ENCODE measurements at regions not wholly inside any gene's neighbourhood (a gene's known extent, or its start where the extent isn't known, plus 50 kb on each side); places are given as distances from the start of the nearest gene placed in this dataset.
A peak's percentile ranks its signal among the peaks of the same experiment; 100 is the strongest.

DNA sequence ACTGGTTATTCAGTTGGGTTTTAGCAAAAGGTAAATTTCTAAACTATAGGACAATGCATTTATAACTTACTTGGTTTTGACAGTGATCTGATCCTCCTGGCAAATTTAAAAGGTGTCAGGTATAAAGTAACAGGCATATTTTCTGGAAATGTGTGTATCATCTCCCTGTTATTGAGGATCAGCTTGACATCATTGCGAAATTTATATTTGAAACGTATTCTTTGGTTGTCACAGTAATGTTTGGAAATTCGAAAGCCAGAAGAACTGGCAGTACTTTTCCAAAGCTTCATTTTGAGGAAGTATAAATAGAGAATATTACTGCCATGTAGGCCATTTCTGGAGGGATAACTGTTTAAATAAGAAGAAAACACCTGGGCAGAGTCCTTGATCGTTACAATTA, 422.2 kb upstream of the NRXN1 start:
- Histone ChIP-seq H3K27ac (no peak overlapping the region), H3K9me3 (peaks cover 0 to 2% of the 10 kb centered on the region in 2 donors), H3K27me3 (no peaks in the 10 kb centered on the region), H3K4me3 (no peak overlapping the region), H3K36me3 (no peaks in the 10 kb centered on the region), H3K4me1 (no peaks in the 10 kb centered on the region)
- intact Hi-C loops (cut with DNase I): no loop called here
- DNase-seq (no peak), ATAC-seq (no peak)
- TF ChIP-seq, protein P1, sequence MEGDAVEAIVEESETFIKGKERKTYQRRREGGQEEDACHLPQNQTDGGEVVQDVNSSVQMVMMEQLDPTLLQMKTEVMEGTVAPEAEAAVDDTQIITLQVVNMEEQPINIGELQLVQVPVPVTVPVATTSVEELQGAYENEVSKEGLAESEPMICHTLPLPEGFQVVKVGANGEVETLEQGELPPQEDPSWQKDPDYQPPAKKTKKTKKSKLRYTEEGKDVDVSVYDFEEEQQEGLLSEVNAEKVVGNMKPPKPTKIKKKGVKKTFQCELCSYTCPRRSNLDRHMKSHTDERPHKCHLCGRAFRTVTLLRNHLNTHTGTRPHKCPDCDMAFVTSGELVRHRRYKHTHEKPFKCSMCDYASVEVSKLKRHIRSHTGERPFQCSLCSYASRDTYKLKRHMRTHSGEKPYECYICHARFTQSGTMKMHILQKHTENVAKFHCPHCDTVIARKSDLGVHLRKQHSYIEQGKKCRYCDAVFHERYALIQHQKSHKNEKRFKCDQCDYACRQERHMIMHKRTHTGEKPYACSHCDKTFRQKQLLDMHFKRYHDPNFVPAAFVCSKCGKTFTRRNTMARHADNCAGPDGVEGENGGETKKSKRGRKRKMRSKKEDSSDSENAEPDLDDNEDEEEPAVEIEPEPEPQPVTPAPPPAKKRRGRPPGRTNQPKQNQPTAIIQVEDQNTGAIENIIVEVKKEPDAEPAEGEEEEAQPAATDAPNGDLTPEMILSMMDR (IDR thresholded peaks at IDR 0.05): no peak

DNA sequence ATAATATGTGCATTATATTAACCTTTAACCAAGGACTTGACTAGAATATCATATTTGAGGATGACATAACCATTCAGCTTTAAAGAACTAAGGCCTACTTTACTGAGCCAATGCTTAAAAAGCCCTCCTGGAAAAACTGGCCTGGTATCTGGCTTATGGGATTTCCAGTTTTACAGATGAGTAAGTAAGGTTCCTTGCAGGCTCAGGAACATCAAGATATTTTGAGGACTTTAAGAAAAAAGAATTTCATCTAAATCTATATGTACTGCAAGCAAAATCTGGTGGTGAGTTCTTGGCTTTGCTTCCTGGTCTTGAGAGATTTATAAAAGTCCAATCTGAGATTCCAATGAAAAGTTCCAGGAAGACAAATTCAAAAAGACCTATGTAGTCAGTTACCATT, 417.0 kb upstream of the NRXN1 start:
- Histone ChIP-seq H3K9me3 (peaks cover 0 to 2% of the 10 kb centered on the region in 2 donors), H3K4me1 (no peaks in the 10 kb centered on the region), H3K4me3 (no peak overlapping the region), H3K36me3 (no peaks in the 10 kb centered on the region), H3K27me3 (no peaks in the 10 kb centered on the region), H3K27ac (no peak overlapping the region)
- ATAC-seq: no peak
- intact Hi-C loops (cut with DNase I): no loop called here
- DNase-seq: no peak
- TF ChIP-seq, protein P1 (IDR thresholded peaks at IDR 0.05): no peak

DNA sequence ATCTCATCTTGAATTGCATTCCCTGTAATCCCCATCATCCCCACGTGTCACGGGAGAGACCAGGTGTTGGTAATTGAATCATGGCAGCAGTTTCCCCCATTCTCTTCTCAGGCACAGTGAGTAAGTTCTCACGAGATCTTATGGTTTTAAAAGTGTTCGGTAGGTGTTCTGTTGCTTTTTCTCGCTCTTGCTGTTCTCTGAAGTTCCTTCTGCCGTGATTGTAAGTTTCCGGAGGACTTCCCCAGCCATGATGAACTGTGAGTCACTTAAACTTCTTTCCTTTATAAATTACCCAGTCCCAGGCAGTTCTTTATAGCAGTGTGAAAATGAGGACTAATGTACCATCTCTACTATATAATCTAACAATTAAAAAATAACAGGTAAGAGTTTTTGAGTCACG, 409.9 kb upstream of the NRXN1 start:
- H3K4me3 ChIP-seq: no peak overlapping the region
- no peaks in the 10 kb centered on the region for H3K36me3 ChIP-seq
- intact Hi-C loops (cut with DNase I): no loop called here
- no peaks in the 10 kb centered on the region for H3K4me1 ChIP-seq
- H3K27me3 ChIP-seq: no peaks in the 10 kb centered on the region
- DNase-seq (no peak), ATAC-seq (no peak)
- H3K27ac ChIP-seq: no peak overlapping the region
- TF ChIP-seq, protein P1 (IDR thresholded peaks at IDR 0.05): no peak
- H3K9me3 ChIP-seq: peaks cover 0 to 1% of the 10 kb centered on the region in 2 donors

DNA sequence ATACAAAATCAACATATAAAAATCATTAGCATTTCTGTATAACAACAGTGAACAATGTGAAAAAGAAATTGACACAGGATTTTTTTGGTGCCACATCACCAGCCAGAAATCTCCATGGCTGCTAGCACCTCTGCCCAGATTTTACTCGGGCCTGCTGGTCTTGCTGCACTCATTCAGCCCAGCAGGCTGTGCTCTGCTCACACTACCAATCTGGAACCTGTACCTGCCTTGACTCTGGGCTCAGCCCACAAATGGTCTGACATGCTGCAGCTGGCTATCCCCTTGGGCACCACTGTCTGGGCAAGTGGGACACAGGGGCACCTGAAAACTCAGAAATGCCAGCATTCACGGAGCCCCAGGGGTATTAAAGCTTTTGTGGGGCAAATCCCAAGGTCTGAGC, 392.5 kb upstream of the NRXN1 start:
- Histone ChIP-seq H3K4me3 (no peak overlapping the region), H3K9me3 (peaks cover 0 to 35% of the 10 kb centered on the region in 2 donors)
- intact Hi-C loops (cut with DNase I): no loop called here

DNA sequence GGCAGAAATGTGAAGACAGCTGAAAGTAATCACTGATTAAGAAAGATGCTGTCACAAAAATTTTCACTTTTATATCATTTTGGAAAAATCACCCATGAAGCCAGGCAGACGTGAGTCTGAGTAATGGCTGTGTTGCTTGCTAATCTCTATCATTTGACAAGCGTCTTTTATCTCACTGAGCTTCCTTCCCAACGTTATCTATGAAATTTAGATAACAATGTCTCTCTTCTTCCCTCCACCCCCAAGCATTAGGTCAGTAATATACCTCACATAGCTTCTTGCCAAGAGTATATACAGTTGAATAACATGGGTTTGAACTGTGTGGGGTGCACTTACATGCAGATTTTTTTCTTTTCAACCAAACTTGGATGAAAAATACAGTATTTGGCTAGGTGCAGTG, 388.6 kb upstream of the NRXN1 start:
- peaks cover 0 to 11% of the 10 kb centered on the region in 2 donors for H3K9me3 ChIP-seq

More for the DNA sequence above, 392.5 kb upstream of the NRXN1 start:
- no peak for ATAC-seq
- H3K36me3 ChIP-seq: no peaks in the 10 kb centered on the region
- H3K27ac ChIP-seq: no peak overlapping the region
- peak in 1 of 4 donors; percentile 3 for DNase-seq
- TF ChIP-seq, protein P1 (IDR thresholded peaks at IDR 0.05): no peak
- H3K27me3 ChIP-seq: no peaks in the 10 kb centered on the region
- H3K4me1 ChIP-seq: no peaks in the 10 kb centered on the region

More for the DNA sequence above, 388.6 kb upstream of the NRXN1 start:
- no peak for ATAC-seq
- H3K27ac ChIP-seq: no peak overlapping the region
- no peak overlapping the region for H3K4me3 ChIP-seq
- no peaks in the 10 kb centered on the region for H3K27me3 ChIP-seq
- TF ChIP-seq, protein P1 (IDR thresholded peaks at IDR 0.05): no peak
- intact Hi-C loops (cut with DNase I): no loop called here
- H3K4me1 ChIP-seq: no peaks in the 10 kb centered on the region
- H3K36me3 ChIP-seq: no peaks in the 10 kb centered on the region
- no peak for DNase-seq
